Coronary artery (tissue), 2 donors: ENCODE measurements at regions not wholly inside any gene's neighbourhood (a gene's known extent, or its start where the extent isn't known, plus 50 kb on each side); places are given as distances from the start of the nearest gene placed in this dataset.
"Not testable (repeated sequence)": the region's sequence is repeated elsewhere in the genome, so short reads cannot be mapped to it uniquely, and the experiment has no call there.

Experiments used
- DNase-seq: peaks from one replicate; pipeline ENCODE4 v3.0.0-alpha.2; 2017; ENCODE audit warnings: low spot score
- H3K27ac ChIP-seq, 2 donors: fragments of 200-600 bp; sonication (generic); one replicate each; pipeline ENCODE4 v1.5.1; 2016 to 2019
- H3K4me3 ChIP-seq: fragments of 200-600 bp; sonication (generic); 2 replicates; pipeline ENCODE4 v1.5.1; 2016; ENCODE audit warnings: mild to moderate bottlenecking, moderate library complexity
- CTCF ChIP-seq: fragments of 200-600 bp; sonication (generic); IDR thresholded peaks from one replicate; pipeline ENCODE4 v1.5.1; 2019; ENCODE audit warnings: antibody characterized with exemption

GRCh38 chr13:62168891-62169290 is 753.2 kb upstream of the PCDH20 start:
- TF ChIP-seq CTCF, result no peak
- H3K27ac ChIP-seq, result no peak overlapping the region
- no peak overlapping the region for H3K4me3 ChIP-seq
- no peak for DNase-seq

- no peak for DNase-seq
- Histone ChIP-seq H3K4me3 (no peak overlapping the region), H3K27ac (no peak overlapping the region)
- TF ChIP-seq CTCF, result no peak
Measured at GRCh38 chr13:62167650-62168172, 752.1 kb upstream of the PCDH20 start.

- no peak for DNase-seq
- TF ChIP-seq CTCF, result no peak
- Histone ChIP-seq H3K27ac (no peak overlapping the region), H3K4me3 (no peak overlapping the region)
Measured at GRCh38 chr13:62162860-62163259, 747.2 kb upstream of the PCDH20 start.

GRCh38 chr13:62158520-62158919 is 742.9 kb upstream of the PCDH20 start:
- Histone ChIP-seq H3K4me3 (no peak overlapping the region), H3K27ac (no peak overlapping the region)
- DNase-seq, result no peak
- TF ChIP-seq CTCF, result no peak

GRCh38 chr13:62151724-62152123 is 736.1 kb upstream of the PCDH20 start:
- H3K27ac ChIP-seq, DNase-seq, H3K4me3 ChIP-seq: not testable (repeated sequence)

GRCh38 chr13:62142048-62142447 is 726.4 kb upstream of the PCDH20 start:
- no peak for TF ChIP-seq CTCF
- H3K27ac ChIP-seq, result no peak overlapping the region
- H3K4me3 ChIP-seq, result no peak overlapping the region
- no peak for DNase-seq

- Histone ChIP-seq H3K4me3 (no peak overlapping the region), H3K27ac (no peak overlapping the region)
- no peak for DNase-seq
- no peak for TF ChIP-seq CTCF
Measured at GRCh38 chr13:62139597-62139996, 723.9 kb upstream of the PCDH20 start.
